Suprapubic skin (tissue), 4 donors: ENCODE measurements at regions not wholly inside any gene's neighbourhood (a gene's known extent, or its start where the extent isn't known, plus 50 kb on each side); places are given as distances from the start of the nearest gene placed in this dataset.

Experiments used
- EP300 ChIP-seq: sonication (generic); formaldehyde crosslinking; IDR thresholded peaks from one replicate; pipeline ENCODE4 v1.6.1; 2017; ENCODE audit warnings: antibody characterized with exemption
- POLR2AphosphoS5 ChIP-seq, 3 donors: sonication (generic); formaldehyde crosslinking; IDR thresholded peaks; one replicate each; pipeline ENCODE4 v1.6.1; 2017; ENCODE audit warnings: antibody characterized with exemption in 3 of 3
- TF ChIP-seq, protein P1 (sequence below), 2 donors: fragments of 200-600 bp in 1 of 2; fragments of 450-650 bp in 1 of 2; sonication (generic) in 1 of 2; IDR thresholded peaks; one replicate each; pipeline ENCODE4 v1.5.1; 2016 to 2019; ENCODE audit warnings: antibody characterized with exemption in 2 of 2, mild to moderate bottlenecking in 1 of 2, moderate library complexity in 1 of 2

DNA sequence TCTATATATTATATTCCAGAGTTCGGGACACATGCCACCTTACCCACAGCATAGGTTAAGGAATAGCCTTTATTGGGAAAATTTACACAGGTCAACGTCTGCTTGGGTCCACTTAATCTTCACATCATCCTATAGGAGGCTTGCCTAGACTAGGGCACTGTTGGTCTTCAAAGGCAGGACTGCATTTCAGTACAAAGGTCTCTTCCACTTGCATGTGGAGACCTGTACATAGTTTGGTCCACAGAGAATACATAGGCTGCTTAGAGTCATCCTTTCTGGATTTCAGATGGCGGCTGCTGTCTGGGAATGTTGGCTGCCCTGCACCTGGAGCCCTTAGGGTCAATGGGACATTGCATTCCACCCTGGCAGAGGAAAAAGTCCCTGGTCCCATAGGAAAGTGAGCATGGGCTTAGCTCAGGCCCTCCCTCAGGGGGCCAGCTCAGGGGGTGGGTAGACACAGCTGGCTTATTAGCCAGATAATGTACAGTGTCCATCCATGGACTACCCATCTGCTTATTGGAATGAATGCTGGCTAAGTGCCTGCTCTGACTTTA lies 75.3 kb upstream of the TGFBR2 start:
- TF ChIP-seq, protein P1, sequence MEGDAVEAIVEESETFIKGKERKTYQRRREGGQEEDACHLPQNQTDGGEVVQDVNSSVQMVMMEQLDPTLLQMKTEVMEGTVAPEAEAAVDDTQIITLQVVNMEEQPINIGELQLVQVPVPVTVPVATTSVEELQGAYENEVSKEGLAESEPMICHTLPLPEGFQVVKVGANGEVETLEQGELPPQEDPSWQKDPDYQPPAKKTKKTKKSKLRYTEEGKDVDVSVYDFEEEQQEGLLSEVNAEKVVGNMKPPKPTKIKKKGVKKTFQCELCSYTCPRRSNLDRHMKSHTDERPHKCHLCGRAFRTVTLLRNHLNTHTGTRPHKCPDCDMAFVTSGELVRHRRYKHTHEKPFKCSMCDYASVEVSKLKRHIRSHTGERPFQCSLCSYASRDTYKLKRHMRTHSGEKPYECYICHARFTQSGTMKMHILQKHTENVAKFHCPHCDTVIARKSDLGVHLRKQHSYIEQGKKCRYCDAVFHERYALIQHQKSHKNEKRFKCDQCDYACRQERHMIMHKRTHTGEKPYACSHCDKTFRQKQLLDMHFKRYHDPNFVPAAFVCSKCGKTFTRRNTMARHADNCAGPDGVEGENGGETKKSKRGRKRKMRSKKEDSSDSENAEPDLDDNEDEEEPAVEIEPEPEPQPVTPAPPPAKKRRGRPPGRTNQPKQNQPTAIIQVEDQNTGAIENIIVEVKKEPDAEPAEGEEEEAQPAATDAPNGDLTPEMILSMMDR (IDR thresholded peaks at IDR 0.05), result no peak
- TF ChIP-seq EP300 (no peak), POLR2AphosphoS5 (IDR thresholded peaks at IDR 0.05) (no peak)
